HepG2 (cell line): ENCODE measurements at regions not wholly inside any gene's neighbourhood (a gene's known extent, or its start where the extent isn't known, plus 50 kb on each side); places are given as distances from the start of the nearest gene placed in this dataset.

Experiments
- EZH2 ChIP-seq: conservative IDR thresholded peaks from 2 replicates; pipeline ENCODE4 v1.6.1; 2012; ENCODE audit warnings: mild to moderate bottlenecking, low read depth, low read length, moderate library complexity
- ZNF207 ChIP-seq: fragments of 450-650 bp; IDR thresholded peaks from 2 replicates; pipeline ENCODE4 v1.6.1; 2016; ENCODE audit warnings: antibody characterized with exemption, borderline replicate concordance

GRCh38 chr6:140732991-140733390 lies 1358.5 kb upstream of the CITED2 start:
- TF ChIP-seq EZH2 (no peak), ZNF207 (no peak)
